Body of pancreas (tissue), 4 donors: ENCODE measurements at regions not wholly inside any gene's neighbourhood (a gene's known extent, or its start where the extent isn't known, plus 50 kb on each side); places are given as distances from the start of the nearest gene placed in this dataset.

Experiments
- POLR2A ChIP-seq, 3 donors: fragments of 450-650 bp; IDR thresholded peaks; one replicate each; pipeline ENCODE4 v1.6.1; 2016; ENCODE audit warnings: antibody characterized with exemption in 3 of 3, mild to moderate bottlenecking in 2 of 3
- TF ChIP-seq, protein P1 (sequence below), 7 experiments: fragments of 450-650 bp in 4 of 7; fragments of 200-600 bp in 3 of 7; sonication (generic) in 3 of 7; IDR thresholded peaks; one replicate each; pipeline ENCODE4 v1.5.1; 2016 to 2019; ENCODE audit warnings: antibody characterized with exemption in 7 of 7

DNA sequence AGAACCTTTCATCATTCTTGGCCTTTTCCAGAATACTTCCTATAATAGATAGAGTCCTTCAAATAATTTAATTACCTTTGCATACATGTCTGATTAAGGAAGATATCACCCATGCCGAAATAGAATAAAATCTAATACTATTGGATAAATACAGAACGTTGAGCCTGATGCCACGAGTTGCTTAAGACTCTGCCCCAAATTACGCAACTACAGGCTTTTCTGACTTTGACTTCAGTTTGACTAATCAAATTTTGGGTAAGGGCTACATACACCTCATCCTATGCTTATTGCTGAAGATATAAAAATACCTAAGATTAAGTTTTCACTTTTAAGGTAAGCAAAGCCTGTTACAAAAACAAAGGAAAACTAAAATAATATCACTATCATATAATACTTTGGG, 1065.1 kb upstream of the NRXN1 start:
- TF ChIP-seq POLR2A (IDR thresholded peaks at IDR 0.05), result no peak
- TF ChIP-seq, protein P1, sequence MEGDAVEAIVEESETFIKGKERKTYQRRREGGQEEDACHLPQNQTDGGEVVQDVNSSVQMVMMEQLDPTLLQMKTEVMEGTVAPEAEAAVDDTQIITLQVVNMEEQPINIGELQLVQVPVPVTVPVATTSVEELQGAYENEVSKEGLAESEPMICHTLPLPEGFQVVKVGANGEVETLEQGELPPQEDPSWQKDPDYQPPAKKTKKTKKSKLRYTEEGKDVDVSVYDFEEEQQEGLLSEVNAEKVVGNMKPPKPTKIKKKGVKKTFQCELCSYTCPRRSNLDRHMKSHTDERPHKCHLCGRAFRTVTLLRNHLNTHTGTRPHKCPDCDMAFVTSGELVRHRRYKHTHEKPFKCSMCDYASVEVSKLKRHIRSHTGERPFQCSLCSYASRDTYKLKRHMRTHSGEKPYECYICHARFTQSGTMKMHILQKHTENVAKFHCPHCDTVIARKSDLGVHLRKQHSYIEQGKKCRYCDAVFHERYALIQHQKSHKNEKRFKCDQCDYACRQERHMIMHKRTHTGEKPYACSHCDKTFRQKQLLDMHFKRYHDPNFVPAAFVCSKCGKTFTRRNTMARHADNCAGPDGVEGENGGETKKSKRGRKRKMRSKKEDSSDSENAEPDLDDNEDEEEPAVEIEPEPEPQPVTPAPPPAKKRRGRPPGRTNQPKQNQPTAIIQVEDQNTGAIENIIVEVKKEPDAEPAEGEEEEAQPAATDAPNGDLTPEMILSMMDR (IDR thresholded peaks at IDR 0.05), result no peak
